ENCODE measurements at regions not wholly inside any gene's neighbourhood (a gene's known extent, or its start where the extent isn't known, plus 50 kb on each side); places are given as distances from the start of the nearest gene placed in this dataset.

GRCh38 chr7:116443646-116444045, 55.9 kb upstream of the CAV2 start:
- Histone ChIP-seq H3K27me3 (replicated peaks; ENCODE audit: insufficient read depth, low read depth, low read length, poor library complexity) (no peaks in the 10 kb centered on the region), H3K36me3 (ENCODE audit: insufficient read depth, low read length, poor library complexity, severe bottlenecking) (no peaks in the 10 kb centered on the region), H3K4me1 (ENCODE audit: insufficient read depth, low read length, poor library complexity, severe bottlenecking) (peaks cover 74% of the 10 kb centered on the region), H3K27ac (ENCODE audit: low read depth, low read length, poor library complexity, severe bottlenecking) (peak overlapping the region; percentile 78), H3K4me3 (ENCODE audit: low read depth, low read length, poor library complexity, severe bottlenecking) (no peak overlapping the region), H3K9me3 (ENCODE audit: low read depth, low read length, poor library complexity, severe bottlenecking) (no peaks in the 10 kb centered on the region)
- no TSS peak for BruUV-seq (replicated peaks)
- no peak for DNase-seq (ENCODE audit: low spot score)
- POLR2A ChIA-PET (ENCODE audit: low non-redundant PET) = interaction anchor here (0.6 kb wide), 1 partner anchor 132 kb away, joined by 3 read pairs; no protein-coding TSS in a partner anchor
- CTCF ChIA-PET = no interaction called here
- TF ChIP-seq EZH2 (IDR thresholded peaks at IDR 0.05; ENCODE audit: borderline replicate concordance, low read depth, low read length, poor library complexity, severe bottlenecking) (no peak), CTCF (conservative IDR thresholded peaks at IDR 0.05; ENCODE audit: low read depth, low read length) (no peak)
- intact Hi-C loops (cut with micrococcal nuclease; ENCODE audit: unreplicated experiment) = loop anchor here (5.0 to 10.0 kb wide), 2 partner anchors 79 to 141 kb away; no protein-coding TSS in a partner anchor

GRCh38 chr7:116445447-116446211, 53.9 kb upstream of the CAV2 start:
- intact Hi-C loops (cut with micrococcal nuclease; ENCODE audit: unreplicated experiment) = loop anchor here (10.0 kb wide), 1 partner anchor 139 kb away; no protein-coding TSS in a partner anchor
- ChIA-PET POLR2A (ENCODE audit: low non-redundant PET) (no interaction called here), CTCF (no interaction called here)
- Histone ChIP-seq H3K27ac (ENCODE audit: low read depth, low read length, poor library complexity, severe bottlenecking) (peak overlapping the region; percentile 78), H3K4me3 (ENCODE audit: low read depth, low read length, poor library complexity, severe bottlenecking) (peak overlapping the region; percentile 12), H3K4me1 (ENCODE audit: insufficient read depth, low read length, poor library complexity, severe bottlenecking) (peaks cover 70% of the 10 kb centered on the region), H3K36me3 (ENCODE audit: insufficient read depth, low read length, poor library complexity, severe bottlenecking) (no peaks in the 10 kb centered on the region), H3K9me3 (ENCODE audit: low read depth, low read length, poor library complexity, severe bottlenecking) (no peaks in the 10 kb centered on the region), H3K27me3 (replicated peaks; ENCODE audit: insufficient read depth, low read depth, low read length, poor library complexity) (no peaks in the 10 kb centered on the region)
- TSS peak; percentile 81 for BruUV-seq (replicated peaks)
- TF ChIP-seq CTCF (conservative IDR thresholded peaks at IDR 0.05; ENCODE audit: low read depth, low read length) = no peak
- DNase-seq (ENCODE audit: low spot score) = no peak

GRCh38 chr7:116446212-116446855, 53.2 kb upstream of the CAV2 start:
- ChIA-PET POLR2A (ENCODE audit: low non-redundant PET) (interaction anchor here (0.6 kb wide), 1 partner anchor 144 kb away, joined by 5 read pairs; no protein-coding TSS in a partner anchor), CTCF (no interaction called here)
- Histone ChIP-seq H3K27ac (ENCODE audit: low read depth, low read length, poor library complexity, severe bottlenecking) (peak overlapping the region; percentile 78), H3K4me3 (ENCODE audit: low read depth, low read length, poor library complexity, severe bottlenecking) (peak overlapping the region; percentile 12), H3K4me1 (ENCODE audit: insufficient read depth, low read length, poor library complexity, severe bottlenecking) (peaks cover 63% of the 10 kb centered on the region), H3K27me3 (replicated peaks; ENCODE audit: insufficient read depth, low read depth, low read length, poor library complexity) (no peaks in the 10 kb centered on the region), H3K9me3 (ENCODE audit: low read depth, low read length, poor library complexity, severe bottlenecking) (no peaks in the 10 kb centered on the region), H3K36me3 (ENCODE audit: insufficient read depth, low read length, poor library complexity, severe bottlenecking) (no peaks in the 10 kb centered on the region)
- peak; percentile 95 for DNase-seq (ENCODE audit: low spot score)
- TF ChIP-seq EZH2 (IDR thresholded peaks at IDR 0.05; ENCODE audit: borderline replicate concordance, low read depth, low read length, poor library complexity, severe bottlenecking) (no peak), CTCF (conservative IDR thresholded peaks at IDR 0.05; ENCODE audit: low read depth, low read length) (no peak)
- intact Hi-C loops (cut with micrococcal nuclease; ENCODE audit: unreplicated experiment) = loop anchor here (10.0 kb wide), 1 partner anchor 138 kb away; no protein-coding TSS in a partner anchor
- no TSS peak for BruUV-seq (replicated peaks)

Measured in A673 (cell line).